HepG2 (cell line): ENCODE measurements at regions not wholly inside any gene's neighbourhood (a gene's known extent, or its start where the extent isn't known, plus 50 kb on each side); places are given as distances from the start of the nearest gene placed in this dataset.

Experiments used
- ATAC-seq: fragments of 200-7000 bp; cut with Tn5 transposase; 3 replicates; pipeline ENCODE4 v1.9.1; 2020; ENCODE audit warnings: mild to moderate bottlenecking, moderate library complexity
- BruUV-seq: library from RNA; stranded (reverse); fragments of 400-500 nt; replicated peaks from 2 replicates; lab custom pipeline; 2021; lab: Mats Ljungman, UMichigan
- CTCF ChIA-PET: fragments of 300-600 bp; formaldehyde crosslinking; extraction: SDS; loops from one replicate; lab custom pipeline; 2021; ENCODE audit warnings: low total read pairs, inconsistent platforms, low intra/inter-chr PET ratio; lab: Yijun Ruan, JAX
- POLR2A ChIA-PET: fragments of 350-600 bp; sonication (Branson Sonifier 250); formaldehyde crosslinking; loops from one replicate; lab custom pipeline; 2020; ENCODE audit warnings: antibody characterized with exemption, inconsistent platforms; lab: Yijun Ruan, JAX
- DNase-seq: peaks from one replicate; pipeline ENCODE4 v3.0.0-alpha.2; 2015; ENCODE audit warnings: low spot score
- FAIRE-seq: peaks from 3 replicates; lab custom pipeline; 2011; peaks lifted over from hg19 to GRCh38; lab: Jason Lieb, UNC
- H2AFZ ChIP-seq: one replicate; pipeline ENCODE4 v1.6.1; 2011; ENCODE audit warnings: low read length, inconsistent platforms
- H3K27ac ChIP-seq: fragments of 300-600 bp; 3 replicates; pipeline ENCODE4 v1.8.0; 2011; ENCODE audit warnings: mixed run types, mild to moderate bottlenecking, mixed read lengths, low read length, inconsistent platforms; ENCODE audit not compliant: insufficient read depth; ENCODE audit errors: extremely low read length
- H3K27me3 ChIP-seq, 2 experiments: fragments of 200-600 bp in 1 of 2; 2 replicates in 1 of 2; 3 replicates in 1 of 2; pipeline versions ENCODE4 v1.6.0 to v1.8.0; 2011; ENCODE audit warnings: low read length in 2 of 2, mild to moderate bottlenecking in 2 of 2, moderate library complexity in 2 of 2, inconsistent platforms in 1 of 2; ENCODE audit not compliant: insufficient read depth in 2 of 2, control insufficient read depth in 1 of 2
- H3K36me3 ChIP-seq, 2 experiments: fragments of 200-600 bp in 1 of 2; replicated peaks in 1 of 2; 2 replicates in 1 of 2; 3 replicates in 1 of 2; pipeline versions ENCODE4 v1.5.1 to v1.8.0; 2011; ENCODE audit warnings: low read length in 2 of 2, inconsistent platforms in 1 of 2; ENCODE audit not compliant: insufficient read depth in 2 of 2, control insufficient read depth in 1 of 2
- H3K4me1 ChIP-seq: 2 replicates; pipeline ENCODE4 v1.5.1; 2012; ENCODE audit warnings: low read length, inconsistent platforms; ENCODE audit not compliant: insufficient read depth
- H3K4me2 ChIP-seq: 2 replicates; pipeline ENCODE4 v1.6.0; 2011; ENCODE audit warnings: low read depth, low read length, inconsistent platforms
- H3K4me3 ChIP-seq, 3 experiments: fragments of 200-600 bp in 1 of 3; sonication (generic), shearing (Covaris generic) in 1 of 3; replicated peaks in 1 of 3; 2 replicates each; pipeline ENCODE4 v1.5.1; 2011 to 2016; ENCODE audit warnings: low read length in 3 of 3, inconsistent platforms in 2 of 3, low read depth in 2 of 3, mild to moderate bottlenecking in 2 of 3, control low read depth in 1 of 3, mixed read lengths in 1 of 3; ENCODE audit not compliant: insufficient read depth in 1 of 3
- H3K79me2 ChIP-seq: one replicate; pipeline ENCODE4 v1.6.1; 2011; ENCODE audit warnings: low read length, inconsistent platforms; ENCODE audit not compliant: insufficient read depth
- H3K9ac ChIP-seq: 2 replicates; pipeline ENCODE4 v1.6.0; 2011; ENCODE audit warnings: mild to moderate bottlenecking, low read depth, low read length, inconsistent platforms; ENCODE audit not compliant: insufficient read depth
- H3K9me3 ChIP-seq: 2 replicates; pipeline ENCODE4 v1.5.1; 2012; ENCODE audit warnings: mild to moderate bottlenecking, low read length
- H4K20me1 ChIP-seq: 2 replicates; pipeline ENCODE4 v1.6.0; 2011; ENCODE audit warnings: inconsistent platforms, mild to moderate bottlenecking, low read length, moderate library complexity; ENCODE audit not compliant: insufficient read depth
- BCL6 ChIP-seq: IDR thresholded peaks from 2 replicates; pipeline ENCODE4 v1.6.1; 2016; ENCODE audit warnings: missing genetic modification reagents, missing compliant biosample characterization
- JDP2 ChIP-seq: sonication (generic); formaldehyde crosslinking; IDR thresholded peaks from 2 replicates; pipeline ENCODE4 v1.8.1; 2022; ENCODE audit warnings: missing genetic modification reagents, borderline replicate concordance
- LCORL ChIP-seq, 2 experiments: fragments of 450-650 bp in 1 of 2; sonication (generic) in 1 of 2; formaldehyde crosslinking in 1 of 2; IDR thresholded peaks; 2 replicates each; pipeline versions ENCODE4 v1.5.0 to v1.6.1; 2017 to 2020; ENCODE audit warnings: antibody characterized with exemption in 1 of 2, missing genetic modification reagents in 1 of 2
- STAG1 ChIP-seq: sonication (generic); formaldehyde crosslinking; IDR thresholded peaks from 2 replicates; pipeline ENCODE4 v1.4.0; 2020; ENCODE audit warnings: missing genetic modification reagents
- ZNF605 ChIP-seq: sonication (generic); formaldehyde crosslinking; IDR thresholded peaks from 2 replicates; pipeline ENCODE4 v1.8.0; 2022; ENCODE audit warnings: mild to moderate bottlenecking, missing genetic modification reagents
- WGBS: methylation state at CpG from one replicate; pipeline ENCODE4 v1.1.6; 2017; ENCODE audit warnings: low lambda C conversion rate; 5-methylcytosine and 5-hydroxymethylcytosine counted together
- in situ Hi-C: cut with HindIII; loops from 2 replicates; pipeline ENCODE4 v1.10.0; 2017; ENCODE audit warnings: low pct_unique_long_range_greater_than_20kb; ENCODE audit not compliant: extremely low pct_ligation_motif_present
- intact Hi-C: fragments of 100-400 bp; cut with micrococcal nuclease; formaldehyde crosslinking; loops from one replicate; pipeline ENCODE4 v1.10.0; 2022; ENCODE audit not compliant: unreplicated experiment
- TF ChIP-seq, protein P1 (sequence below): sonication (generic); formaldehyde crosslinking; IDR thresholded peaks from 2 replicates; pipeline ENCODE4 v1.5.0; 2020; ENCODE audit warnings: mild to moderate bottlenecking, missing genetic modification reagents, moderate library complexity
- TF ChIP-seq, protein P2 (sequence below): sonication (generic); formaldehyde crosslinking; IDR thresholded peaks from 2 replicates; pipeline ENCODE4 v1.4.0; 2020; ENCODE audit warnings: missing genetic modification reagents
- TF ChIP-seq, protein P3 (sequence below), 2 experiments: sonication (generic) in 1 of 2; formaldehyde crosslinking in 1 of 2; IDR thresholded peaks; 2 replicates each; pipeline versions ENCODE4 v1.4.0 to v1.6.1; 2018 to 2020; ENCODE audit warnings: missing genetic modification reagents in 2 of 2, borderline replicate concordance in 1 of 2, low read depth in 1 of 2, mild to moderate bottlenecking in 1 of 2, missing biosample characterization in 1 of 2
- TF ChIP-seq, protein P4 (sequence below): IDR thresholded peaks from 2 replicates; pipeline ENCODE4 v1.6.1; 2016; ENCODE audit warnings: low read depth, control low read depth

DNA sequence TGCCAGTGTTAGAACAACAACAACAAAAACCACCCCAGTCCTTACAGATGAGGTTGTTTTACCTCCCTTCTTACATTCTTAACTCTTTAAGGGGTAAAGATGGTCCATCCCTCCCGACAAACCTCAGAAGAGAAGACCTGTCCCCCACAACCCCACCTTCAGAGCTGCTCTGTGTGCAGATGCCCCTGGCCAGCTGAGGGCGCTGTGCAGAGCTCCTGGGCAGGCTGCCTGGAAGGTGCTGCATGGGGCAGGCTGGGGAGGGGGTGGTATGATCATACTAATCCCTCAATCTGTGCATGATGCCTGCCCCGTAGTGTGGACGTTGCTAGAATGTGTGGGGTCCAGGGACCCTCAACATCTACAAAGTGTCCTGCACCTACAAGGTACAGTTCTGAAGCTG, 387.1 kb downstream of the INHBA start:
- TF ChIP-seq, protein P1, sequence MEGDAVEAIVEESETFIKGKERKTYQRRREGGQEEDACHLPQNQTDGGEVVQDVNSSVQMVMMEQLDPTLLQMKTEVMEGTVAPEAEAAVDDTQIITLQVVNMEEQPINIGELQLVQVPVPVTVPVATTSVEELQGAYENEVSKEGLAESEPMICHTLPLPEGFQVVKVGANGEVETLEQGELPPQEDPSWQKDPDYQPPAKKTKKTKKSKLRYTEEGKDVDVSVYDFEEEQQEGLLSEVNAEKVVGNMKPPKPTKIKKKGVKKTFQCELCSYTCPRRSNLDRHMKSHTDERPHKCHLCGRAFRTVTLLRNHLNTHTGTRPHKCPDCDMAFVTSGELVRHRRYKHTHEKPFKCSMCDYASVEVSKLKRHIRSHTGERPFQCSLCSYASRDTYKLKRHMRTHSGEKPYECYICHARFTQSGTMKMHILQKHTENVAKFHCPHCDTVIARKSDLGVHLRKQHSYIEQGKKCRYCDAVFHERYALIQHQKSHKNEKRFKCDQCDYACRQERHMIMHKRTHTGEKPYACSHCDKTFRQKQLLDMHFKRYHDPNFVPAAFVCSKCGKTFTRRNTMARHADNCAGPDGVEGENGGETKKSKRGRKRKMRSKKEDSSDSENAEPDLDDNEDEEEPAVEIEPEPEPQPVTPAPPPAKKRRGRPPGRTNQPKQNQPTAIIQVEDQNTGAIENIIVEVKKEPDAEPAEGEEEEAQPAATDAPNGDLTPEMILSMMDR (CRISPR knock-in tag): peak; percentile 71
- TF ChIP-seq ZNF605 (CRISPR knock-in tag) (0 out of 2 replicates have a peak, but pooled peaks have one; percentile 12), LCORL (IDR thresholded peaks at IDR 0.05) (no peak), LCORL (CRISPR knock-in tag; IDR thresholded peaks at IDR 0.05) (0 out of 2 replicates have a peak, but pooled peaks have one; percentile 2), BCL6 (no peak), STAG1 (peak; percentile 36), JDP2 (CRISPR knock-in tag) (no peak)
- TF ChIP-seq, protein P2, sequence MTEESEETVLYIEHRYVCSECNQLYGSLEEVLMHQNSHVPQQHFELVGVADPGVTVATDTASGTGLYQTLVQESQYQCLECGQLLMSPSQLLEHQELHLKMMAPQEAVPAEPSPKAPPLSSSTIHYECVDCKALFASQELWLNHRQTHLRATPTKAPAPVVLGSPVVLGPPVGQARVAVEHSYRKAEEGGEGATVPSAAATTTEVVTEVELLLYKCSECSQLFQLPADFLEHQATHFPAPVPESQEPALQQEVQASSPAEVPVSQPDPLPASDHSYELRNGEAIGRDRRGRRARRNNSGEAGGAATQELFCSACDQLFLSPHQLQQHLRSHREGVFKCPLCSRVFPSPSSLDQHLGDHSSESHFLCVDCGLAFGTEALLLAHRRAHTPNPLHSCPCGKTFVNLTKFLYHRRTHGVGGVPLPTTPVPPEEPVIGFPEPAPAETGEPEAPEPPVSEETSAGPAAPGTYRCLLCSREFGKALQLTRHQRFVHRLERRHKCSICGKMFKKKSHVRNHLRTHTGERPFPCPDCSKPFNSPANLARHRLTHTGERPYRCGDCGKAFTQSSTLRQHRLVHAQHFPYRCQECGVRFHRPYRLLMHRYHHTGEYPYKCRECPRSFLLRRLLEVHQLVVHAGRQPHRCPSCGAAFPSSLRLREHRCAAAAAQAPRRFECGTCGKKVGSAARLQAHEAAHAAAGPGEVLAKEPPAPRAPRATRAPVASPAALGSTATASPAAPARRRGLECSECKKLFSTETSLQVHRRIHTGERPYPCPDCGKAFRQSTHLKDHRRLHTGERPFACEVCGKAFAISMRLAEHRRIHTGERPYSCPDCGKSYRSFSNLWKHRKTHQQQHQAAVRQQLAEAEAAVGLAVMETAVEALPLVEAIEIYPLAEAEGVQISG (CRISPR knock-in tag): no peak
- TF ChIP-seq, protein P3, sequence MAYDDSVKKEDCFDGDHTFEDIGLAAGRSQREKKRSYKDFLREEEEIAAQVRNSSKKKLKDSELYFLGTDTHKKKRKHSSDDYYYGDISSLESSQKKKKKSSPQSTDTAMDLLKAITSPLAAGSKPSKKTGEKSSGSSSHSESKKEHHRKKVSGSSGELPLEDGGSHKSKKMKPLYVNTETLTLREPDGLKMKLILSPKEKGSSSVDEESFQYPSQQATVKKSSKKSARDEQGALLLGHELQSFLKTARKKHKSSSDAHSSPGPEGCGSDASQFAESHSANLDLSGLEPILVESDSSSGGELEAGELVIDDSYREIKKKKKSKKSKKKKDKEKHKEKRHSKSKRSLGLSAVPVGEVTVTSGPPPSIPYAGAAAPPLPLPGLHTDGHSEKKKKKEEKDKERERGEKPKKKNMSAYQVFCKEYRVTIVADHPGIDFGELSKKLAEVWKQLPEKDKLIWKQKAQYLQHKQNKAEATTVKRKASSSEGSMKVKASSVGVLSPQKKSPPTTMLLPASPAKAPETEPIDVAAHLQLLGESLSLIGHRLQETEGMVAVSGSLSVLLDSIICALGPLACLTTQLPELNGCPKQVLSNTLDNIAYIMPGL (CRISPR knock-in tag; IDR thresholded peaks at IDR 0.05; ENCODE audit: borderline replicate concordance in 1 of 2, low read depth in 1 of 2): 0 out of 4 replicates have a peak, but pooled peaks of 1 of the 2 experiments have one; percentile 45
- TF ChIP-seq, protein P4, sequence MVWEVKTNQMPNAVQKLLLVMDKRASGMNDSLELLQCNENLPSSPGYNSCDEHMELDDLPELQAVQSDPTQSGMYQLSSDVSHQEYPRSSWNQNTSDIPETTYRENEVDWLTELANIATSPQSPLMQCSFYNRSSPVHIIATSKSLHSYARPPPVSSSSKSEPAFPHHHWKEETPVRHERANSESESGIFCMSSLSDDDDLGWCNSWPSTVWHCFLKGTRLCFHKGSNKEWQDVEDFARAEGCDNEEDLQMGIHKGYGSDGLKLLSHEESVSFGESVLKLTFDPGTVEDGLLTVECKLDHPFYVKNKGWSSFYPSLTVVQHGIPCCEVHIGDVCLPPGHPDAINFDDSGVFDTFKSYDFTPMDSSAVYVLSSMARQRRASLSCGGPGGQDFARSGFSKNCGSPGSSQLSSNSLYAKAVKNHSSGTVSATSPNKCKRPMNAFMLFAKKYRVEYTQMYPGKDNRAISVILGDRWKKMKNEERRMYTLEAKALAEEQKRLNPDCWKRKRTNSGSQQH (CRISPR knock-in tag): no peak

More for the DNA sequence above, 387.1 kb downstream of the INHBA start:
- ChIA-PET CTCF (no interaction called here), POLR2A (no interaction called here)
- Histone ChIP-seq H3K9me3 (no peaks in the 10 kb centered on the region), H3K27ac (peak overlapping the region; percentile 52), H3K79me2 (no peaks in the 10 kb centered on the region), H3K36me3 (no peaks in the 10 kb centered on the region), H3K27me3 (no peaks in the 10 kb centered on the region), H4K20me1 (no peaks in the 10 kb centered on the region), H3K4me1 (peaks cover 22% of the 10 kb centered on the region), H3K9ac (no peak overlapping the region), H3K4me2 (peak overlapping the region; percentile 68), H3K4me3 (peak overlapping the region in 1 of 3 experiments; percentile 13; a peak in 1 of 6 replicates), H2AFZ (no peak overlapping the region)
- no TSS peak for BruUV-seq
- FAIRE-seq (no peak), ATAC-seq (peak; percentile 80), DNase-seq (no peak)
- 0% methylated on average over 1 of the region's 4 CpGs for WGBS
- in situ Hi-C loops: no loop called here
- intact Hi-C loops: loop anchor here (10.0 kb wide), 1 partner anchor 379 kb away; no protein-coding TSS in a partner anchor
